Prostate gland (tissue), 2 donors: ENCODE measurements at regions not wholly inside any gene's neighbourhood (a gene's known extent, or its start where the extent isn't known, plus 50 kb on each side); places are given as distances from the start of the nearest gene placed in this dataset.

Experiments used
- DNase-seq: peaks from one replicate; pipeline ENCODE4 v3.0.0-alpha.2; 2019; ENCODE audit warnings: low spot score
- H3K27ac ChIP-seq, 2 donors: fragments of 200-600 bp; sonication (generic); 2 replicates each; pipeline ENCODE4 v1.5.1; 2017 to 2019
- H3K27me3 ChIP-seq: fragments of 200-600 bp; sonication (generic); replicated peaks from 2 replicates; pipeline ENCODE4 v1.5.1; 2019; ENCODE audit not compliant: insufficient read depth
- H3K36me3 ChIP-seq, 2 donors: fragments of 200-600 bp; sonication (generic); 1 replicate in 1 of 2; 2 replicates in 1 of 2; pipeline versions ENCODE4 v1.5.1 to v1.8.1; 2017 to 2019
- H3K4me1 ChIP-seq: fragments of 200-600 bp; sonication (generic); replicated peaks from 2 replicates; pipeline ENCODE4 v1.5.1; 2019
- H3K4me3 ChIP-seq, 2 donors: fragments of 200-600 bp; sonication (generic); 2 replicates each; pipeline ENCODE4 v1.5.1; 2017 to 2019
- H3K9me3 ChIP-seq: fragments of 200-600 bp; sonication (generic); 2 replicates; pipeline ENCODE4 v1.5.1; 2017
- POLR2A ChIP-seq: fragments of 450-650 bp; IDR thresholded peaks from one replicate; pipeline ENCODE4 v1.6.1; 2016; ENCODE audit warnings: antibody characterized with exemption, mild to moderate bottlenecking
- POLR2AphosphoS5 ChIP-seq: sonication (generic); formaldehyde crosslinking; IDR thresholded peaks from one replicate; pipeline ENCODE4 v1.6.1; 2017; ENCODE audit warnings: antibody characterized with exemption
- whole genome bisulfite sequencing: methylation state at CpG from one replicate; pipeline ENCODE4 v1.1.5; 2018; 5-methylcytosine and 5-hydroxymethylcytosine counted together
- intact Hi-C: fragments of 100-400 bp; cut with DNase I; formaldehyde crosslinking; loops from one replicate; pipeline ENCODE4 v1.14.2; 2022
- TF ChIP-seq, protein P1 (sequence below), 4 experiments: fragments of 200-600 bp in 2 of 4; fragments of 450-650 bp in 2 of 4; sonication (generic) in 2 of 4; IDR thresholded peaks; 1 replicate in 3 of 4; 2 replicates in 1 of 4; pipeline ENCODE4 v1.5.1; 2016 to 2019; ENCODE audit warnings: antibody characterized with exemption in 4 of 4, mild to moderate bottlenecking in 2 of 4, moderate library complexity in 2 of 4

DNA sequence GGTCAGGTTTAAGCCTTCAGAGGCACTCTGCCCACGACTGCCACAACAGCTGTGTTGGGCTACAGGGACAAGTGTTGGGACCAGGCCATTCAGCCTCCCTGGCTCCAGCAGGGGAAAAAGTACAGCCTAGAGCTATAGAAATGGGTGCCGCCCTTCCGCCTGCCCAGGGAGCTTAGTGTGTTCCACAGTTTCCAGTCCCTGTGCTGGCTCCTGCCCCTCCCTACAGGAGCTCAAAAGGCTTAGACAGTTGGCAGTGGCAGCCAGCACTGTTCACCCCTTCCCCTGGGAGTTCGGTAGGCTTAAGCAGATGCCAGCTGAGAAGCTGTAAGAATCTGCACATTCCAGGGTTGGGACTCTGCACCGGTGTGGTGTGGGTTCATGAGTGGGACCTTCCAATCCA, 408.2 kb upstream of the INTU start:
- no peak for DNase-seq
- Histone ChIP-seq H3K36me3 (no peaks in the 10 kb centered on the region), H3K4me1 (no peaks in the 10 kb centered on the region), H3K9me3 (no peaks in the 10 kb centered on the region), H3K27ac (no peak overlapping the region), H3K4me3 (no peak overlapping the region), H3K27me3 (no peaks in the 10 kb centered on the region)
- 87% methylated on average over 5 of the region's 5 CpGs for WGBS
- TF ChIP-seq POLR2AphosphoS5 (no peak), POLR2A (no peak)
- TF ChIP-seq, protein P1, sequence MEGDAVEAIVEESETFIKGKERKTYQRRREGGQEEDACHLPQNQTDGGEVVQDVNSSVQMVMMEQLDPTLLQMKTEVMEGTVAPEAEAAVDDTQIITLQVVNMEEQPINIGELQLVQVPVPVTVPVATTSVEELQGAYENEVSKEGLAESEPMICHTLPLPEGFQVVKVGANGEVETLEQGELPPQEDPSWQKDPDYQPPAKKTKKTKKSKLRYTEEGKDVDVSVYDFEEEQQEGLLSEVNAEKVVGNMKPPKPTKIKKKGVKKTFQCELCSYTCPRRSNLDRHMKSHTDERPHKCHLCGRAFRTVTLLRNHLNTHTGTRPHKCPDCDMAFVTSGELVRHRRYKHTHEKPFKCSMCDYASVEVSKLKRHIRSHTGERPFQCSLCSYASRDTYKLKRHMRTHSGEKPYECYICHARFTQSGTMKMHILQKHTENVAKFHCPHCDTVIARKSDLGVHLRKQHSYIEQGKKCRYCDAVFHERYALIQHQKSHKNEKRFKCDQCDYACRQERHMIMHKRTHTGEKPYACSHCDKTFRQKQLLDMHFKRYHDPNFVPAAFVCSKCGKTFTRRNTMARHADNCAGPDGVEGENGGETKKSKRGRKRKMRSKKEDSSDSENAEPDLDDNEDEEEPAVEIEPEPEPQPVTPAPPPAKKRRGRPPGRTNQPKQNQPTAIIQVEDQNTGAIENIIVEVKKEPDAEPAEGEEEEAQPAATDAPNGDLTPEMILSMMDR (IDR thresholded peaks at IDR 0.05), result no peak
- intact Hi-C loops, result no loop called here

DNA sequence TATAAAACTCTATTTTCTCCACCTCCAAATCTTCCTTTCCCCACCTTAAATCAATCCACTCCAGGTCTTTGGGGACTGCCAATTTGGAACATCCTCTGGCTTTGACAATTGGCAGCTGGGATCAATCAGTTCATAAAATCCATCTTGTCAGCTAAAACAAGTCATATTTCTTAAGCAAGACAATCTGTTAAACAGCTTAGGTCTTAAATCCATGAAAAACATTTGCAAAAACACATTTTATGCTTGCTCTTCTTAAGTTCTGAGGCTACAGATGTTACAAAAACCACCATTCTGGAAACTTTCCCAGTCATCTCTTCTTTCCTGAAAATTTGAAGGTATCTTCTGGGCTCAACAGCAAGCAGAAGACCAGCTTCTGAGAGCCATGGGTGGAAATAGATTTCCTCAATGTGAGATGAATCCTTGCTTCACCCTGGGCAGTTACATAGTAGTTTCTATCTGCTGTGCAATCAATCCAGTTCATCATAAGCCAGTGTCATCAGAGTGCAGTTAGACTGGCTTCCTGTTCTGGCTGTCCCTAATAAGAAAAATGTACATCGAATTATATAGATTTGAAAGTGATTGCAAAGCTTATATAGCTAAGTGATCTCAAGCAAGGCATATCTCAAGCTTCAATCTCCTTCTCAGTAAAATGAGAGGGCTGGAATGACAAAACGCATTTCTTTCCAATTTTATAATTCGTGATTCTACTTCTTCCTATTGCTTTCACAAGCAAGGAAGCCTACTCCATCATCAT, 402.7 kb upstream of the INTU start:
- no peaks in the 10 kb centered on the region for H3K9me3 ChIP-seq
- no peaks in the 10 kb centered on the region for H3K4me1 ChIP-seq
- no peak overlapping the region for H3K27ac ChIP-seq
- TF ChIP-seq, protein P1 (IDR thresholded peaks at IDR 0.05), result no peak
- TF ChIP-seq POLR2A (no peak), POLR2AphosphoS5 (no peak)
- no peaks in the 10 kb centered on the region for H3K36me3 ChIP-seq
- H3K27me3 ChIP-seq, result no peaks in the 10 kb centered on the region
- no peak for DNase-seq
- WGBS, result 63% methylated on average over 3 of the region's 3 CpGs
- intact Hi-C loops, result no loop called here
- H3K4me3 ChIP-seq, result no peak overlapping the region

DNA sequence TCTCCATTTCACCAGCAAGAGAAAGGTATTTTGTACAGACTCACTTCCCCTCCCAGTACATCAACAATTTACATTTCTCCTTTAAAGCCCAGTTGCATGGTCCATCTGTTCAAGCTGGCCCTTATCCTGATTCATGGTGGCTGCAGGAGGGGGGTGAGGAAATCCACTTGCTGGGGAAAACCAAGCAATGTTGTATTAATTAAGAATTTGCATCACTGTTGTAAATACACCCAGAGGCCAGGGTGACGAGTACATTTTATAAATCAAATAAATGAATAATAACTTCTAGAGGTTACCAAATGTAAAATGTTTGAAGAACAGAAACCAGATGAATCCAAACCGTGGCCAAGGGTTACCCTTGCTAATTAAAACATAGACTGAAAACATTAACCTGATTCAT, 395.9 kb upstream of the INTU start:
- no peaks in the 10 kb centered on the region for H3K27me3 ChIP-seq
- H3K27ac ChIP-seq, result no peak overlapping the region
- no peak overlapping the region for H3K4me3 ChIP-seq
- H3K36me3 ChIP-seq, result no peaks in the 10 kb centered on the region
- no peaks in the 10 kb centered on the region for H3K9me3 ChIP-seq
- H3K4me1 ChIP-seq, result no peaks in the 10 kb centered on the region
- DNase-seq, result no peak
- intact Hi-C loops, result no loop called here
- no peak for TF ChIP-seq POLR2A
- TF ChIP-seq, protein P1 (IDR thresholded peaks at IDR 0.05), result no peak
- TF ChIP-seq POLR2AphosphoS5, result no peak
- 26% methylated on average over 2 of the region's 2 CpGs for WGBS

DNA sequence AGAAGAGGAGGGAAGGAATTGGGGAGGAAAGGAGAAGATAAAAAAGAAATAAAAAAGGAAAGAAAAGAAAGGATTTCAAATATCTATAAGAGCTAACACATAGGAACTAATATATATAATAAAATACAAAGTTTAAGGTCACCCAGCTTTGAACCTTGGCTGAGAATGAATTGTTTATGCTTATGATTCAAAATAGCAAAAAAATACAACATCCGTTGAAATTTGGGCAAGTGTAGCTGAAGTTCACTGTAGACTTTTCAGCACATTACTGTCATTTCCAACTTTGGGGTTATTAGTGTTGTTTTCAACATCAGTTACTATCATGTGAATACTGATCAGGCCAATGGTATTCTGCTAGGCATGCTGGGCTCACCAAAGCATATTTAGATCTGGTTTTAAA, 395.2 kb upstream of the INTU start:
- TF ChIP-seq POLR2A, result no peak
- Histone ChIP-seq H3K4me1 (no peaks in the 10 kb centered on the region), H3K36me3 (no peaks in the 10 kb centered on the region), H3K4me3 (no peak overlapping the region), H3K27ac (no peak overlapping the region), H3K9me3 (no peaks in the 10 kb centered on the region), H3K27me3 (no peaks in the 10 kb centered on the region)
- intact Hi-C loops, result no loop called here
- no peak for DNase-seq
- 72% methylated on average over 1 of the region's 1 CpG for WGBS

DNA sequence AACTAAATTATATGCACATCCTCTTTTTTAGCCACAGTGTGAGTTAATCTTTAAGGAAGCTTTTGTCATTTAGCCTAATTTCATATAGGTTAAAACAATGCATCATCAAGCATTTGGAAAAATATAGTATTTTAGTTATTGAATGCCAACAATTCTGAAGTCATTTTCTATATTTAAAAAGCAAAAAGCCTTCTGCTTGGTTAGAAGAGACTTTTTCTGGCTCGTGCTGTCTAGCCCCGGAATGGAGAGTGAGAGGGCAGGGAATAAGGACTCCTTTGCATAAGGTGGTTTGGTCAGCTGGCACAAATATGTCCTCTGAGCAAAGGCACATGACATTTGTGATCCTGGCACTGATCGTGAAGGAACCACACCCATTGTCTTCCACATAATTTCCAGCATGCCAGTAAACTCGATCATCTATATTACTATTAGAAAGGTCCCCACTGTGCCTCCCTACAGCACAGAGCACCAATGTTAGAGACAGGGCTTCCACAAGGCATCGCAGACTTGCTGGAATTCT, 393.7 kb upstream of the INTU start:
- intact Hi-C loops, result no loop called here
- H3K4me3 ChIP-seq, result no peak overlapping the region
- DNase-seq, result no peak
- 73% methylated on average over 5 of the region's 5 CpGs for WGBS
- H3K36me3 ChIP-seq, result no peaks in the 10 kb centered on the region
- TF ChIP-seq, protein P1 (IDR thresholded peaks at IDR 0.05), result no peak
- TF ChIP-seq POLR2AphosphoS5 (no peak), POLR2A (no peak)
- no peak overlapping the region for H3K27ac ChIP-seq
- no peaks in the 10 kb centered on the region for H3K27me3 ChIP-seq
- H3K9me3 ChIP-seq, result no peaks in the 10 kb centered on the region
- no peaks in the 10 kb centered on the region for H3K4me1 ChIP-seq
